Activated CD4-positive, alpha-beta T cell treated with anti-CD3 and anti-CD28 coated beads for 4 hours (primary cell): ENCODE measurements at regions not wholly inside any gene's neighbourhood (a gene's known extent, or its start where the extent isn't known, plus 50 kb on each side); places are given as distances from the start of the nearest gene placed in this dataset.
"Not testable (repeated sequence)": the region's sequence is repeated elsewhere in the genome, so short reads cannot be mapped to it uniquely, and the experiment has no call there.

Experiments used
- DNase-seq, 2 donors: peaks; one replicate each; pipeline ENCODE4 v3.0.0-alpha.2; 2020

- DNase-seq: not testable (repeated sequence)
These were observed 270.4 kb upstream of the PLCXD1 start for GRCh38 chrX:10469-11458.

DNA sequence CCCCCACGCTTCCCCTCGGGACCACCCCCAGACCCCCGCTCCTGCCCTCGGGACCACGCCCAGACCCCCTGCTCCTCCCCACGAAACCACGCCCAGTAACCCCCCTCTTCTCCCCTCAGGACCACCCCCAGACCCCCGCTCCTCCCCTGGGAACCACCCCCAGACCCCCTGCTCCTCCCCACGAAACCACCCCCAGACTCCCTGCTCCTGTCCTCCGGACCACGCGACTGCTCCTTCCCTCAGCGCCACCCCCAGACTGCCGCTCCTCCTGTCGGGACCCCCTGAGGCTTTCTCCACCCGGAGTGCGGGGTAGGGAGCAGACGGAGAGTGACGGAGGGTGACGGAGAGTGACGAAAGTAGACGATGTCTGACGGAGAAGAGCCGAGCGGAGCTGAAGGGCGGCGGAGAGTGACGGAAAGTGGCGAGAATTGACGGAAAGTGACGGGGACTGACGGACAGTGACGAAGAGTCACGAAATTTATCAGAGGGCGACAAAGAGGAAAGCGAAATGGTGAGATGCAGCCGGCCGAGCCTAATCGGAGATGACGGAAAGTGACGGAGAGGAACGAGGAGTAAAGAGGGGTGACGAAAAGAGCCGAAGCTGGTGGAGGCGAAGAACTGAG is 267.2 kb upstream of the PLCXD1 start:
- DNase-seq: not testable (repeated sequence)

DNA sequence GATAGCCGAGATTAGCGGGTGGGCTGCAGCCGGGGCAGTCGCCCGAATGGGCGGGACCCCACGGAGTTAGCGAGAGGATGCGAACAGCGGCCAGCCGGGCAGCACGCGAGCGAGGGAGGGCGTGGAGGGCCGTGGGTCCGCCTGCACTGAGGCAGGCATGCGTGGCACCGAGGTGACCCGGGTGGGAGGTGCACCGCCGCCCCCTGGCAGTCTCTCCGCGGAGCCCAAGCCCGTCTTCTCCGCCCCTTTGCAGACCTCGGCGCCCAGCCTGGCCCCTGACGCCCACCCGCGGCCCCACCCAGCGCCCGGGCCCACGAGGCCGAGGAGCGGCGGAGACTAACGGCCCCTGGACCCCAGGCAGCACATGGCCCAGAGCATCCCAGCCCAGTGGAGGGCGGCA is 266.7 kb upstream of the PLCXD1 start:
- not testable (repeated sequence) for DNase-seq

DNA sequence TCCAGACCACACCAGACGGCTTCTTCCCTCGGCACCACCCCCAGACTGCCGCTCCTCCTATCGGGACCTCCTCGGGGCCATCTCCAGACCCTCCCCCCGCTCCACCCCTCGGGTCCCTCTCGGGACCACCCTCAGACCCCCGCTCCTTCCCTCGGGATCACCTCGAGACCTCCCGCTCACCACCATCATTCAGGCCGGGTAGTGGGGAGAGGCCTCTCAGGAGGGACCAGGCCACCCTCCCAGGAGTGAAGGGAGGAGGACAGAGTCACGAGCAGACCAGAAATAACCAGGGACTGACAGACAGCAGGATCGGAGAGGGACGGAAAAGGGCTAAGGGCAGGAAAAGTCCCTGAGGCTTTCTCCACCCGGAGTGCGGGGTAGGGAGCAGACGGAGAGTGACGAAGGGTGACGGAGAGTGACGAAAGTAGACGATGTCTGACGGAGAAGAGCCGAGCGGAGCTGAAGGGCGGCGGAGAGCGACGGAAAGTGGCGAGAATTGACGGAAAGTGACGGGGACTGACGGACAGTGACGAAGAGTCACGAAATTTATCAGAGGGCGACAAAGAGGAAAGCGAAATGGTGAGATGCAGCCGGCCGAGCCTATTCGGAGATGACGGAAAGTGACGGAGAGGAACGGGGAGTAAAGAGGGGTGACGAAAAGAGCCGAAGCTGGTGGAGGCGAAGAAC is 262.3 kb upstream of the PLCXD1 start:
- peak in 1 of 2 donors; percentile 48 for DNase-seq

DNA sequence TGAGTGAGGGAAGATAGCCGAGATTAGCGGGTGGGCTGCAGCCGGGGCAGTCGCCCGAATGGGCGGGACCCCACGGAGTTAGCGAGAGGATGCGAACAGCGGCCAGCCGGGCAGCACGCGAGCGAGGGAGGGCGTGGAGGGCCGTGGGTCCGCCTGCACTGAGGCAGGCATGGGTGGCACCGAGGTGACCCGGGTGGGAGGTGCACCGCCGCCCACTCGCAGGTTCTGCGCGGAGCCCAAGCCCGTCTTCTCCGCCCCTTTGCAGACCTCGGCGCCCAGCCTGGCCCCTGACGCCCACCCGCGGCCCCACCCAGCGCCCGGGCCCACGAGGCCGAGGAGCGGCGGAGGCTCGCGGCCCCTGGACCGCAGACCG is 261.7 kb upstream of the PLCXD1 start:
- DNase-seq: not testable (repeated sequence)

GRCh38 chrX:19912-20571 is 261.1 kb upstream of the PLCXD1 start:
- DNase-seq: peak in 1 of 2 donors; percentile 1

- not testable (repeated sequence) for DNase-seq
These were observed 257.0 kb upstream of the PLCXD1 start for GRCh38 chrX:24139-24538.
